Activated B cell treated with CpG ODN at 0.5 μM for 24 hours (primary cell): ENCODE measurements at regions not wholly inside any gene's neighbourhood (a gene's known extent, or its start where the extent isn't known, plus 50 kb on each side); places are given as distances from the start of the nearest gene placed in this dataset.
"Not testable (repeated sequence)": the region's sequence is repeated elsewhere in the genome, so short reads cannot be mapped to it uniquely, and the experiment has no call there.

Source experiments
- ATAC-seq: fragments of 200-7000 bp; cut with Tn5 transposase; one replicate; pipeline ENCODE4 v1.10.0; 2021; ENCODE audit warnings: low read depth, mild to moderate bottlenecking, moderate library complexity
- CTCF ChIA-PET: fragments of 350-600 bp; sonication (Branson Sonifier 250); formaldehyde crosslinking; loops from one replicate; lab custom pipeline; 2021; ENCODE audit warnings: antibody characterized with exemption; lab: Charles Lee
- POLR2A ChIA-PET: fragments of 350-600 bp; sonication (Branson Sonifier 250); formaldehyde crosslinking; loops from one replicate; lab custom pipeline; 2021; ENCODE audit warnings: antibody characterized with exemption; lab: Charles Lee
- DNase-seq: peaks from one replicate; pipeline ENCODE4 v3.0.0; 2022
- H3K27ac Mint-ChIP-seq: one replicate; pipeline ENCODE4 v1.8.0; 2020; ENCODE audit warnings: mixed read lengths
- H3K27me3 Mint-ChIP-seq: one replicate; pipeline ENCODE4 v1.8.0; 2021; ENCODE audit warnings: mixed read lengths
- H3K36me3 Mint-ChIP-seq: one replicate; pipeline ENCODE4 v1.8.0; 2021; ENCODE audit warnings: low read depth, mixed read lengths
- H3K4me1 Mint-ChIP-seq: one replicate; pipeline ENCODE4 v1.8.0; 2021; ENCODE audit warnings: mixed read lengths
- H3K4me3 Mint-ChIP-seq: one replicate; pipeline ENCODE4 v1.8.0; 2020; ENCODE audit warnings: mild to moderate bottlenecking, mixed read lengths
- H3K9me3 Mint-ChIP-seq: one replicate; pipeline ENCODE4 v1.8.0; 2020; ENCODE audit warnings: mixed read lengths
- CTCF ChIP-seq: fragments of 200-600 bp; IDR thresholded peaks from one replicate; pipeline ENCODE4 v1.8.0; 2022; ENCODE audit warnings: antibody characterized with exemption, mild to moderate bottlenecking
- intact Hi-C: fragments of 100-400 bp; cut with micrococcal nuclease; formaldehyde crosslinking; loops from one replicate; pipeline ENCODE4 v1.15.1; 2024

- intact Hi-C loops: no loop called here
- no peak overlapping the region for H3K4me3 Mint-ChIP-seq
- CTCF ChIA-PET: no interaction called here
These were observed 647.8 kb upstream of the KLHL1 start for GRCh38 chr13:70756088-70756487.

GRCh38 chr13:70755456-70755855, 647.2 kb upstream of the KLHL1 start:
- no peak overlapping the region for H3K27ac Mint-ChIP-seq
- no peaks in the 10 kb centered on the region for H3K4me1 Mint-ChIP-seq
- intact Hi-C loops: no loop called here
- ATAC-seq (no peak), DNase-seq (no peak)
- no peaks in the 10 kb centered on the region for H3K9me3 Mint-ChIP-seq
- POLR2A ChIA-PET: no interaction called here
- no peak overlapping the region for H3K4me3 Mint-ChIP-seq
- CTCF ChIA-PET: no interaction called here
- no peaks in the 10 kb centered on the region for H3K36me3 Mint-ChIP-seq
- TF ChIP-seq CTCF: no peak
- H3K27me3 Mint-ChIP-seq: no peaks in the 10 kb centered on the region

More at GRCh38 chr13:70756088-70756487, 647.8 kb upstream of the KLHL1 start:
- H3K4me1 Mint-ChIP-seq: no peaks in the 10 kb centered on the region
- POLR2A ChIA-PET: no interaction called here
- H3K36me3 Mint-ChIP-seq: no peaks in the 10 kb centered on the region
- no peak overlapping the region for H3K27ac Mint-ChIP-seq
- TF ChIP-seq CTCF: no peak
- DNase-seq: no peak
- ATAC-seq: no peak
- H3K9me3 Mint-ChIP-seq: no peaks in the 10 kb centered on the region
- no peaks in the 10 kb centered on the region for H3K27me3 Mint-ChIP-seq

- ChIA-PET POLR2A (no interaction called here), CTCF (no interaction called here)
- Mint-ChIP-seq H3K27ac (no peak overlapping the region), H3K27me3 (no peaks in the 10 kb centered on the region), H3K9me3 (no peaks in the 10 kb centered on the region), H3K4me1 (no peaks in the 10 kb centered on the region), H3K36me3 (no peaks in the 10 kb centered on the region), H3K4me3 (no peak overlapping the region)
- TF ChIP-seq CTCF: no peak
- intact Hi-C loops: no loop called here
- DNase-seq (no peak), ATAC-seq (no peak)
These were observed 639.0 kb upstream of the KLHL1 start for GRCh38 chr13:70747262-70747661.

GRCh38 chr13:70746469-70746868, 638.2 kb upstream of the KLHL1 start:
- intact Hi-C loops, H3K27me3 Mint-ChIP-seq, DNase-seq, H3K4me1 Mint-ChIP-seq, POLR2A ChIA-PET, H3K4me3 Mint-ChIP-seq, H3K9me3 Mint-ChIP-seq, CTCF ChIA-PET, H3K36me3 Mint-ChIP-seq, ATAC-seq, H3K27ac Mint-ChIP-seq: not testable (repeated sequence)

- ChIA-PET CTCF (no interaction called here), POLR2A (no interaction called here)
- intact Hi-C loops: no loop called here
- Mint-ChIP-seq H3K27me3 (no peaks in the 10 kb centered on the region), H3K36me3 (no peaks in the 10 kb centered on the region), H3K4me3 (no peak overlapping the region), H3K9me3 (peaks cover 5% of the 10 kb centered on the region), H3K4me1 (no peaks in the 10 kb centered on the region), H3K27ac (no peak overlapping the region)
- TF ChIP-seq CTCF: no peak
- ATAC-seq (no peak), DNase-seq (no peak)
These were observed 628.5 kb upstream of the KLHL1 start for GRCh38 chr13:70736622-70737317.

GRCh38 chr13:70732611-70733010, 624.4 kb upstream of the KLHL1 start:
- ATAC-seq (no peak), DNase-seq (no peak)
- no peaks in the 10 kb centered on the region for H3K4me1 Mint-ChIP-seq
- ChIA-PET POLR2A (no interaction called here), CTCF (no interaction called here)
- no peaks in the 10 kb centered on the region for H3K27me3 Mint-ChIP-seq
- H3K4me3 Mint-ChIP-seq: no peak overlapping the region
- no peaks in the 10 kb centered on the region for H3K36me3 Mint-ChIP-seq
- H3K9me3 Mint-ChIP-seq: peaks cover 5% of the 10 kb centered on the region
- no peak overlapping the region for H3K27ac Mint-ChIP-seq
- intact Hi-C loops: no loop called here
- no peak for TF ChIP-seq CTCF
